ENCODE measurements at regions not wholly inside any gene's neighbourhood (a gene's known extent, or its start where the extent isn't known, plus 50 kb on each side); places are given as distances from the start of the nearest gene placed in this dataset.

GRCh38 chr3:177889161-177889560, 647.1 kb upstream of the KCNMB2 start:
- H2BK12ac ChIP-seq (ENCODE audit: low read depth, low read length) = no peak overlapping the region
- H3K56ac ChIP-seq (replicated peaks; ENCODE audit: insufficient read length, low read depth, low read length) = no peak overlapping the region
- H3K27me3 ChIP-seq (replicated peaks in 1 of 4; ENCODE audit: control insufficient read depth in 3 of 4, extremely low read depth in 1 of 4, insufficient read depth in 3 of 4, low read length in 3 of 4) = no peaks in the 10 kb centered on the region
- peaks cover 0 to 6% of the 10 kb centered on the region in 2 experiments; a peak in 1 of 4 replicates for H3K9me3 ChIP-seq (ENCODE audit: insufficient read depth in 2 of 2, low read depth in 1 of 2, low read length in 1 of 2)
- no peak overlapping the region for H4K8ac ChIP-seq (ENCODE audit: extremely low read depth, insufficient read depth, low read length)
- H4K20me1 ChIP-seq (replicated peaks in 1 of 2; ENCODE audit: control insufficient read depth in 1 of 2, insufficient read depth in 2 of 2, low read length in 2 of 2) = no peaks in the 10 kb centered on the region
- ChIA-PET POLR2A (ENCODE audit: partially characterized antibody) (no interaction called here), CTCF (ENCODE audit: partially characterized antibody) (interaction anchor here (0.5 kb wide), 1 partner anchor 132 kb away, joined by 3 read pairs; no protein-coding TSS in a partner anchor)
- no peak overlapping the region for H3K4ac ChIP-seq (replicated peaks; ENCODE audit: insufficient read length, low read depth, low read length)
- H2AK5ac ChIP-seq (ENCODE audit: low read depth, low read length) = no peak overlapping the region
- H2BK5ac ChIP-seq (ENCODE audit: low read depth, low read length) = no peak overlapping the region
- no peak overlapping the region for H3K4me3 ChIP-seq (ENCODE audit: extremely low read depth in 1 of 4, insufficient read depth in 2 of 4, low read depth in 3 of 4, low read length in 4 of 4)
- no peak overlapping the region for H4K91ac ChIP-seq (replicated peaks; ENCODE audit: insufficient read length, low read length)
- no peak overlapping the region for H2BK20ac ChIP-seq (ENCODE audit: low read length)
- TF ChIP-seq EZH2 (IDR thresholded peaks at IDR 0.05; ENCODE audit: low read depth, low read length, severe bottlenecking) = no peak
- TF ChIP-seq NRF1 (IDR thresholded peaks at IDR 0.05; ENCODE audit: low read depth, low read length) = no peak
- TF ChIP-seq POLR2AphosphoS5 (IDR thresholded peaks at IDR 0.05; ENCODE audit: low read depth, low read length) = no peak
- TF ChIP-seq EP300 (IDR thresholded peaks at IDR 0.05; ENCODE audit: borderline replicate concordance in 1 of 2, low read depth in 2 of 2, low read length in 2 of 2) = no peak
- TF ChIP-seq KDM4A (IDR thresholded peaks at IDR 0.05; ENCODE audit: low read depth, low read length, severe bottlenecking) = no peak
- no peak for TF ChIP-seq TAF1 (IDR thresholded peaks at IDR 0.05; ENCODE audit: low read depth, low read length)
- no peak overlapping the region for H3K14ac ChIP-seq (ENCODE audit: insufficient read length)
- FAIRE-seq (no peak), DNase-seq (ENCODE audit: low read depth in 1 of 2, low spot score in 2 of 2) (no peak)
- H4K5ac ChIP-seq (ENCODE audit: insufficient read length, low read depth, low read length) = no peak overlapping the region
- no peak overlapping the region for H2BK15ac ChIP-seq (ENCODE audit: low read length)
- H3K36me3 ChIP-seq (ENCODE audit: control insufficient read depth in 2 of 4, insufficient read depth in 4 of 4, low read length in 3 of 4) = no peaks in the 10 kb centered on the region
- H3K79me2 ChIP-seq (ENCODE audit: control insufficient read depth in 1 of 2, insufficient read depth in 2 of 2, low read length in 2 of 2) = no peaks in the 10 kb centered on the region
- no peak overlapping the region for H3K23ac ChIP-seq (ENCODE audit: insufficient read length)
- no peaks in the 10 kb centered on the region for H3K23me2 ChIP-seq (ENCODE audit: low read depth, low read length)
- no peaks in the 10 kb centered on the region for H3K4me1 ChIP-seq (replicated peaks in 1 of 4; ENCODE audit: control insufficient read depth in 3 of 4, insufficient read depth in 4 of 4, low read length in 3 of 4)
- no peak overlapping the region for H3K4me2 ChIP-seq (ENCODE audit: insufficient read depth in 1 of 2, low read depth in 2 of 2, low read length in 2 of 2)
- WGBS, 2 experiments (ENCODE audit: extremely low coverage in 1 of 2, insufficient coverage in 1 of 2, insufficient read length in 1 of 2, insufficient replicate concordance in 2 of 2, low coverage in 1 of 2, low lambda C conversion rate in 2 of 2, missing lambda C conversion rate in 1 of 2) = 94% methylated on average over 3 of the region's 3 CpGs; no CpG with 5 or more reads in 1 of the 2 experiments
- H3K9ac ChIP-seq (replicated peaks in 1 of 4; ENCODE audit: extremely low read depth in 1 of 4, low read depth in 3 of 4, low read length in 3 of 4) = no peak overlapping the region
- no peak overlapping the region for H3K27ac ChIP-seq (ENCODE audit: low read depth, low read length)
- H3K18ac ChIP-seq (ENCODE audit: extremely low read depth, low read length) = no peak overlapping the region
- no peak overlapping the region for H2AFZ ChIP-seq (ENCODE audit: low read length)
- no peak overlapping the region for H2BK120ac ChIP-seq (replicated peaks; ENCODE audit: low read depth, low read length)
- no peaks in the 10 kb centered on the region for H3K79me1 ChIP-seq (ENCODE audit: low read depth, low read length)
